ENCODE measurements at regions not wholly inside any gene's neighbourhood (a gene's known extent, or its start where the extent isn't known, plus 50 kb on each side); places are given as distances from the start of the nearest gene placed in this dataset.
"Not testable (repeated sequence)": the region's sequence is repeated elsewhere in the genome, so short reads cannot be mapped to it uniquely, and the experiment has no call there.

- DNase-seq (ENCODE audit: extremely low read depth, insufficient read length) = no peak
- TF ChIP-seq CTCF (IDR thresholded peaks at IDR 0.05; ENCODE audit: insufficient read depth, low read length, poor library complexity, severe bottlenecking) = no peak
- Histone ChIP-seq H3K4me3 (replicated peaks; ENCODE audit: low read depth, low read length) (no peak overlapping the region), H3K27me3 (replicated peaks; ENCODE audit: control insufficient read depth, insufficient read depth, low read length) (no peaks in the 10 kb centered on the region; the same call in 1 of the 2 replicates), H3K36me3 (ENCODE audit: control insufficient read depth, insufficient read depth, low read length) (no peaks in the 10 kb centered on the region)
These were observed 67.3 kb upstream of the VWC2 start for GRCh38 chr7:49706106-49706505.

- DNase-seq (ENCODE audit: extremely low read depth, insufficient read length) = no peak
- Histone ChIP-seq H3K27me3 (replicated peaks; ENCODE audit: control insufficient read depth, insufficient read depth, low read length) (no peaks in the 10 kb centered on the region; the same call in 1 of the 2 replicates), H3K36me3 (ENCODE audit: control insufficient read depth, insufficient read depth, low read length) (no peaks in the 10 kb centered on the region), H3K4me3 (replicated peaks; ENCODE audit: low read depth, low read length) (no peak overlapping the region)
- TF ChIP-seq CTCF (IDR thresholded peaks at IDR 0.05; ENCODE audit: insufficient read depth, low read length, poor library complexity, severe bottlenecking) = no peak
These were observed 65.5 kb upstream of the VWC2 start for GRCh38 chr7:49707891-49708290.

GRCh38 chr7:49708590-49708989 lies 64.8 kb upstream of the VWC2 start:
- H3K4me3 ChIP-seq (replicated peaks; ENCODE audit: low read depth, low read length) = no peak overlapping the region
- no peak for DNase-seq (ENCODE audit: extremely low read depth, insufficient read length)
- TF ChIP-seq CTCF (IDR thresholded peaks at IDR 0.05; ENCODE audit: insufficient read depth, low read length, poor library complexity, severe bottlenecking) = no peak
- no peaks in the 10 kb centered on the region; the same call in 1 of the 2 replicates for H3K27me3 ChIP-seq (replicated peaks; ENCODE audit: control insufficient read depth, insufficient read depth, low read length)
- no peaks in the 10 kb centered on the region for H3K36me3 ChIP-seq (ENCODE audit: control insufficient read depth, insufficient read depth, low read length)

GRCh38 chr7:49711072-49711723 lies 62.2 kb upstream of the VWC2 start:
- not testable (repeated sequence) for H3K36me3 ChIP-seq (ENCODE audit: control insufficient read depth, insufficient read depth, low read length); H3K4me3 ChIP-seq (replicated peaks; ENCODE audit: low read depth, low read length); DNase-seq (ENCODE audit: extremely low read depth, insufficient read length); H3K27me3 ChIP-seq (replicated peaks; ENCODE audit: control insufficient read depth, insufficient read depth, low read length)

- DNase-seq (ENCODE audit: extremely low read depth, insufficient read length) = no peak
- H3K4me3 ChIP-seq (replicated peaks; ENCODE audit: low read depth, low read length) = no peak overlapping the region
- no peak for TF ChIP-seq CTCF (IDR thresholded peaks at IDR 0.05; ENCODE audit: insufficient read depth, low read length, poor library complexity, severe bottlenecking)
- H3K36me3 ChIP-seq (ENCODE audit: control insufficient read depth, insufficient read depth, low read length) = no peaks in the 10 kb centered on the region
- no peaks in the 10 kb centered on the region; the same call in 1 of the 2 replicates for H3K27me3 ChIP-seq (replicated peaks; ENCODE audit: control insufficient read depth, insufficient read depth, low read length)
These were observed 59.3 kb upstream of the VWC2 start for GRCh38 chr7:49714182-49714581.

GRCh38 chr7:49715486-49715885 lies 58.0 kb upstream of the VWC2 start:
- Histone ChIP-seq H3K4me3 (replicated peaks; ENCODE audit: low read depth, low read length) (no peak overlapping the region), H3K27me3 (replicated peaks; ENCODE audit: control insufficient read depth, insufficient read depth, low read length) (no peaks in the 10 kb centered on the region; the same call in 1 of the 2 replicates), H3K36me3 (ENCODE audit: control insufficient read depth, insufficient read depth, low read length) (no peaks in the 10 kb centered on the region)
- no peak for DNase-seq (ENCODE audit: extremely low read depth, insufficient read length)
- TF ChIP-seq CTCF (IDR thresholded peaks at IDR 0.05; ENCODE audit: insufficient read depth, low read length, poor library complexity, severe bottlenecking) = no peak
